Brain pericyte (primary cell): ENCODE measurements at regions not wholly inside any gene's neighbourhood (a gene's known extent, or its start where the extent isn't known, plus 50 kb on each side); places are given as distances from the start of the nearest gene placed in this dataset.
"Not testable (repeated sequence)": the region's sequence is repeated elsewhere in the genome, so short reads cannot be mapped to it uniquely, and the experiment has no call there.

Experiments
- DNase-seq: peaks from one replicate; pipeline ENCODE4 v3.0.0-alpha.2; 2012; ENCODE audit warnings: low read depth, low spot score

DNA sequence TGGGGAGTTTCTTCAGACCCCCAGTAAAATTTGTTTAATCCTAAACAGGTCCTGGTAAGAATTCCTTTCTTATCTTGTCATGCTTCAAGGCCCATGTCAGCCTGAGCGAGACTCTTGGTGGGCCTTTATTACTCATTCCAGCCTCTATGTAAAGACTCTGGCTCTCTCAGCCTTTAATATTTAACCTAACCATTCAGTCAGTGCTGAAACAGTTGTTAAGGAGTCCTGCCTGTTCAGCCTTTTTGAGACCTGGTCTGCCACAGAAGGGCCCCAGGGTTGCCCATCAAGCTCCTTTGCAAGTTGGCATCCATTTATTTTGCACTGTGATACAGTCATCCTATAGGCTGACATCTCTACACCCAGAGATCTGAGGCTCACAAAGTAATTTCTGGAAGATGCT, 107.7 kb upstream of the VANGL1 start:
- DNase-seq, result no peak

DNA sequence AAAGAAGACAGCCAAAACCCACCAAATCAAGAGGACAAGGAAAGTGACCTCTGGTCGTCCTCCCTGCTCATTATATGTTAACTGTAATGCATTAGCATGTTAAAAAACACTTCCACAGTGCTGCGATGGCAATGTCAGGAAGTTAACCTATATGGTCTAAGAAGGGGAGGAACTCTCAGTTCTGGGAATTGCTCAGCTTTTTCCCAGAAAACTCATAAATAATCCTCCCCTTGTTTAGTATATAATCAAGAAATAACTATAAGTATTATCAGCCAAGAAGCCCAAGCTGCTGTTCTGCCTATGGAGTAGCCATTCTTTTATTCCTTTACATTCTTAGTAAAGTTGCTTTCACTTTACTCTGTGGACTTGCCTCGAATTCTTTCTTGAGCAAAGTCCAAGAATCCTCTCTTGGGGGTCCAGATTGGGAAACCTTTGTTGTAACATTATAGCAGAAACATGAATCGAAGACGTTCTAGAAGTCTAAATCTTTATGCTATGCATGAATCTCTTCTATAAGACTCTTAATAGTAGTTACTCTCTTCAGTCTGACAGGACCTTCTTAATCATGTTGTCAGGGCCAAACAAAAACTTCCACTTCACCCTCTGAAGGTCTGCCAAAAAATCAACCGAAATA, 110.0 kb upstream of the VANGL1 start:
- DNase-seq, result no peak

DNA sequence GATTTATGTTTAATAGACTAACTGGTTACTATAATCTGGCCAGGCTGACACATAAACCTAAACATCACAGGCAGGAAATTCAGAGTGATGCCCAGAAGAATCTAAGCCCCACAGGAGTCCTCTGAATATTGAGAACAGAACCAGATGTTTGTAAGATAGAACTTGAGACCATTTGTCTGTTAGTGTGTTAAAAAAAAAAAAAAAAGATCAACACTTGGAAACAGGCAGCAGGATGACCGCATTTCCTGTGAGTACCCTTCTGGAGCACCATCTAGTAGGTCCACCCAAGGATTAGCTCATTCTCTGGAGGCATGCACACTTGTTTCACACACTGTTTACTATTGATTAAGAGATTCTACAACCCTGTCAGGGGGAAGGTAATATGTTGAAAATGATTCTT, 111.4 kb upstream of the VANGL1 start:
- DNase-seq, result peak; percentile 21

DNA sequence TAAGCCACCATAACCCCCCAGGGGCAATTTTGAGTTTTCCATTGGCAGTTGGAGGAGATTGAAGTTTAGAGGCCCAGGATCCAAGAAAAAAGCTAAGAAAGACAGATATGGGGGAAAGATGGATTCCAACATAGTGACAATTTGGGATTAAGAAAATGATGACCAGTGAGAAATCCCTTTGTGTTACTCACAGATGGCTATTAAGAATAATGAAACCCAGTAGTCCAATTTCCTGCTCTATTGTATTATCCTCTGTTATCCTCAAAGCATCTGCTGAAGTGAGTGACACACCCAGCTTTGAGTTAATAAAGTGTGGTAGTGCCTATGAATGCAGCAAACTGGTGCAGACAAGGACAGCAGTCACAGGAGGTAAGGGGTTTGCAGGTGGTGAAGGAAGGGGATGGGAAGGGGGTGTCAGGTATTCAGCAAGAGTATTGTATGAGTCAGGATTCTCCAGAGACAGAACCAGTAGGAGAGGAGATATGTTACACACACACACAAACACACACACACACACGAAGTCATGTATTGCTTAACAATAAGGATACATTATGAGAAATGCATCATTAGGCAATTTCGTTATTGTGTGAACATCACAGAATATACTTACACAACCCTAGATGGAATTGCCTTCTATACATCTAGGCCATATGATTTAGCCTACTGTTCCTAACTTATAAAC, 112.4 kb upstream of the VANGL1 start:
- no peak for DNase-seq

DNA sequence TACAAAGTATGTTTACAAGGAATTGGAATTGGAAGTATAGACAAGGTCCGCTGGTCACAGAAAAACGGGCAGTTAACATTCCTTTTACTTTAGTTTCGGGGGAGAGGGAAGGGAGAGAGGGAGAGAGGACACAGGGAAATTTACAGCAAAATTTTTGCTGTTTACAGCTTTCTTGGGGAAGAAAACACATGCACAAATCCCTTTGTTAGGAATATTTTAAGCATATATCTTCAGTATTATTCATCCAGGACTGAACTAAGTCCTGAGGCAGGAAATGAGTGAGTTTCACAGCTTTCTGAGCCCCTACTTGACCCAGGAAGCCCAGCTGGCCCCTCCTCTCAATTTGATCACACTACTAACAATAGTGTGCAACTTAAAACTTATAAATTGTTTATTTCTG, 113.4 kb upstream of the VANGL1 start:
- DNase-seq, result not testable (repeated sequence)

DNA sequence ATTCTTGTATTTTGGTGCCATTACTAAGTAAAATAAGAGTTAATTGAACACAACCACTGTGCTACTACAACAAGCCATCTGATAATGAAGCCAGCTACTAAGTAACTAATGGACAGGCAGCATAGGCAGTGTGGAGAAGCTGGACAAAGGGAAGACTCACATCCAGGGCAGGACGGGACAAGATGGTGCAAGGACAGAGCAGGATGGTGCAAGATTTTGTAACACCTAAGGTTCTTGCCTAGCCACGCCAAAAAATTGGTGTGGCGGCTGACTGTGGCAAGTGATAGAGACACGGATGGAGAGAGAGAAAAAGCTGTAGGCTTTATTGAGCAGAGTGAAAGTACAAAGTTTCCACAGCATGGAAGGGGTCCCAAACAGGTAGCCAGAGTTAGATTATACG, 114.0 kb upstream of the VANGL1 start:
- no peak for DNase-seq

DNA sequence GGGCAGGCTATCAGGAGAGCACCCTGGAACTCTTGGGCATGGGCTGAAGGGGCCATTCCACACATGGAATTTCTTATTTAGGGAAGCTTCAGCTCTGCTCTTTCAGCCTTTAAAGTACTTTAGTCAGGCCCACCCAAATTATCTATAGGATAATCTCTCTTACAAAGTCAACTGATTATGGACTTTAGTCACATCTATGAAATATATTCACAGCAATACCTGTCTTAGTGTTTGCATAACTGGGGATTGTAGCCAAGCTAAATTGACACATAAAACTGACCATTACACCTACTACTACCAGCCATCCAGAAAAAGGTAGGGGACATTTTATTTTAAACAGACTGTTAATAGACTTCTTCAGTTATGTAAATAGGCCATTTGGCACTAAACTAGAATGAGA, 114.9 kb upstream of the VANGL1 start:
- no peak for DNase-seq

DNA sequence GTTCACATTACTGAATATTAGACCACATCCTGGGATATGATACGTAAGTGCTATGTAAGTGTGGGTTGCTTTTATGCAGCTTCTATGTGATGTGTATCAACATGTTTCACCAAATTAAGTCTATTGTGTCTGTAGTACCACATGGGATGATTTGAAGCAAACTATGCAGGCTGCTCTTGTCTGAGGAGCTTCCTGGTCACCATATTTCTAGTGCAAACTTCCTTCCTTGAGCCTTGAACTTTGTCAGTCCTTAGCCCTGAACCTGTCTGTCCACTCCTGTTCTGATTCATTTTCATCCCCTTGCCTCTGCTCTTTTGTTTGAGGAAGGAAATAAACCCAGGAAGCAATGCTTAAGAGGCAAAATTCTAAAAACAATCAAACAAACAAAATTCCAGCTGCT, 117.5 kb upstream of the VANGL1 start:
- no peak for DNase-seq

DNA sequence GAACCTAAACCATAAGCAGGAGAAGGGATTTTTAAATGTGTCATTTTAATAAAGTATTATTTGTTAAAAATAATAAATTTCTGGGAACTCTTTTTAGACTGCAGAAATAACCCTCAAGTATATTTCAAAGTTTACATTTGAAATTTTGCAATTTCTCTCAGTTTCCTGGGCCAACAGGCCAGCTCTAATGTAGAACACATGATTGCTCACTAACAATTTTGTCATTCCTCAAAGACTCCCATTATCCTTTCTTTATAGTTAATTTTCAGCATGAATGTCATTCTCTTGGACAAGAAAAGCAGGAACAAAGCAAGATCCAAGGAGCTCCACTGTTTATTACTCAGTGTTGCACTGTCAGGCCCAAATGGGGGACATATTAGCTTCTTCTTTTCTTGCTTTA, 119.4 kb upstream of the VANGL1 start:
- no peak for DNase-seq

DNA sequence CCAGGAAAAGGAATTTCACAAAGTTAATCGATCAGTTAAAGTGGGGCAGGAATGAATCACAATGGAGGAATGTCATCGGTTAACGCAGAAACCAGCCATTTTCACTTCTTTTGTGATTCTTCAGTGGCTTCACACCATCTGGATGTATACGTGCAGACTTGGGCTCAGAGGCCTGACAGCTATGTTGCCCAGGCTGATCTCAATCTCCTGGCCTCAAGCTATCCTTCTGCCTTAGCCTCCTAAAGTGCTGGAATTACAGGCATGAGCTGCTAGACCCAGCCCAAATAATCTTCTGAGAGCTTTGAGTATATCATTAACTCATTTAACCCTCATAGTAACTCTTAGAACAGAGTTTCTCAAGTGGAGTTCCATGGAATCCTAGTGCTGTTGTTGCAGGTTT, 126.5 kb upstream of the VANGL1 start:
- DNase-seq, result no peak

DNA sequence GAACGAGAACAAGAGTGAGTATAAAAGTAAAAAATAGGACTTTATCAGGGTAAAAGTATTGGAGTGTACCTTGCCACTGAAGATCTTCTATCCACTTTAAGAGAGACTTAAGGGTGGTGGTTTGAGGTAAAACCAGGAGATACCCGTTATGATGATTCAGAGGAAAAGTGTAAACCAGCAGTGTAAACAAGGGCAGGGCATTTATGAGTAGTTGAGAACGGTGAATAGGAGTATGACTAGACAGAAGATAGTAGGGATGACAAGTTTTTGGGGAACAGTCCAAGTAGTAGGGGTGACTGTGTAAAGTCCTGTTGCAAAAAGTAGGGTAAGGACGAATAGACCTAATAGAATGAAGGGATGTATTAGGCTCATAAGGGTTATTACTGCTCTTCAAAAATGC, 131.5 kb upstream of the VANGL1 start:
- not testable (repeated sequence) for DNase-seq

DNA sequence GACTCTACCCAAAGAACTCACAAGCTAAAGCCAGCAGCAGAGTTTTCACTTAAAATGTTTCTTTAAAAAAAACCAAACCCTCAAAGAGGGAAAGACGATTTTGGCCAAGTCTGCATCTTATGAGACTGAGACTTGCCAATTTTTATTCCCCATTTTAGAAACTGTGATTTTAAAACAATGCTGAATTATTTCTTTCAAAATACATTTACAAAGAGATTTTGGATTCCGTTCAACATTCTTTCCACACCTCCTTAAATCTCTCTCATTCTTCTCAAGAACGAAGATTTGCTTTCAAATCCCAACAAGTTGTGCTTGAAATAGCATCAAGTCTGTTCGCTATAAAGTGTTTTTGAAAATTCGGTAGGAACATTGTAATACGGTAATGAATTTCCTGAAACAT, 133.9 kb upstream of the VANGL1 start:
- DNase-seq, result no peak

DNA sequence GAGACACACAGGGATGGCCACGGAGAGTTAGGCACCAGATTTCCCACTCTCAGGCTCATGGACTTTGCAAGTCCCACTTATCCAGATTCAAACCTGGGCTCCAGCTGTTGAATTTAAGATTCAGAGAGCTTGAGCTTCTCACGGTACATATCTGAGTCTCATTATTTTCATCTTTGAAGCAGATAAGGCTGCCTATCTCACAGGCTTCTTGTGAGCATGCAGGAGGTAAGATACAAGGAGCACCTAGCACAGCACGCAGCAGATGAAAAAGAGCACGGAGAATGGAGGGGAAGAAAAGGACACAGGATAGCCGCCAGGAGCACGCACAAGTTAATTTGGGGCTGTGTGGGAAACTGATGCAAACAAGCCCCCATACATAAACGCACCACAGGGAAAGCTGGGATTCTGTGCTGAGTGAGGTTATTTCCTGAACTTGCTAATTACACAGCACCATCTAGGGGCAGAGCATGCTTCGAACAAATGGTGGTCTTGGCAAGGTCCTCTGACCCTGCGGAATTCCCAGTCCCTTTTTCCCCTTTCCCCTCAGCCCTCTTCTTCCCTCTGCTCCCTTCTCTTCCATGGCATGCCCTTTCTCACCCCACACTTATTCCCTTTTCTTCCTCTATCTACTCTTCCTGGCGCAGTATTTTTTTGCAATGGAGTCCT, 134.7 kb upstream of the VANGL1 start:
- peak; percentile 11 for DNase-seq

DNA sequence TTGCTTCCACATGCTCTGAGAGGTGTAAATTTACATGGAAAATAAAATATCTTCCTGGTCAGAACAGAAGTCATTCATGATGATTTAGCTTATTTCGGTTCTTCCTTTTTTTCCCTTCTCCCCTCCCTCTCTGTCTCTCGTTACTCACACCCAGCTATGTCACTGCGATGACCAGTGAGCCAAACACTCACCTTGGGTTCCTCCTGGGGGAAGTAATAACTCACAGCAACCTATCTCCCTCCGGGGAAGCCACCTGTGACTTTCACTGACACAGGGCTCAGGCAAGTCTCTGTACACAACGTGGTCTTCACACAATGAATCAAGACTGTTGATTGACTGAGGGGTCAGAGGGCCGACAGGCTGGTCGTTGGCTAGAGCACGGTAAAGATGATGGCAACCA, 135.3 kb upstream of the VANGL1 start:
- no peak for DNase-seq

DNA sequence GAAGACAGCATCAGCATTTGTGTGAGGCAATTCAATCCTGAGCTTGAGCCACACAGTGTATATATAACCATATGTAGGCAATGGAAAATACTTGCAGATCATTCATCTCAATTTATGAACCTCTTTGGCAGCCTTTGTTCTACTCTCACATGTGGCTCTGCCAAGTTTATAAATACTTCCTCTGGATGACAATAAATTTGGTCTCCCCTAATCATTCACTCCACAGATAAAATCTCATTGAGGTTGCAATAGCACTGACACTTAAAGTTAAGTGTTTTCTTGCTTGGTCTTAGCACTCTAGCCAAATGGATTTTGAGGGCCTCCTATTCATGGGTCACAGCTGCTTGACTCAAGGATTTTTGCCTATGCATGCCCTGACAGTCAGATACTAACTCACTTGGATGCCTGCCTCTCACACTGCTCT, 136.6 kb upstream of the VANGL1 start:
- DNase-seq, result no peak

DNA sequence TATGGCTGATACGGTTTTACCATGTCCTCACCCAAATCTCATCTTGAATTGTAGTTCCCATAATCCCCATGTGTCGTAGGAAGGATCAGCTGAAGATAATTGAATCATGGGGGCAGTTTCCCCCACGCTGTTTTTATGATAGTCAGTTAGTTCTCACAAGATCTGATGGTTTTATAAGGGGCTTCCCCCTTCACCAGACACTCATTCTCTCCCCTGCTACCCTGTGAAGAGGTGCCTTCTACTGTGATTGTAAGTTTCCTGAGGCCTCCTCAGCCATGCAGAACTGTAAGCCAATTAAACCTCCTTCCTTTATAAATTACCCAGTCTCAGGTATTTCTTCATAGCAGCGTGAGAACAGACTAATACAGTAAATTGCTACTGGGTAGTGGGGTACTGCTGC, 139.6 kb upstream of the VANGL1 start:
- DNase-seq, result not testable (repeated sequence)

DNA sequence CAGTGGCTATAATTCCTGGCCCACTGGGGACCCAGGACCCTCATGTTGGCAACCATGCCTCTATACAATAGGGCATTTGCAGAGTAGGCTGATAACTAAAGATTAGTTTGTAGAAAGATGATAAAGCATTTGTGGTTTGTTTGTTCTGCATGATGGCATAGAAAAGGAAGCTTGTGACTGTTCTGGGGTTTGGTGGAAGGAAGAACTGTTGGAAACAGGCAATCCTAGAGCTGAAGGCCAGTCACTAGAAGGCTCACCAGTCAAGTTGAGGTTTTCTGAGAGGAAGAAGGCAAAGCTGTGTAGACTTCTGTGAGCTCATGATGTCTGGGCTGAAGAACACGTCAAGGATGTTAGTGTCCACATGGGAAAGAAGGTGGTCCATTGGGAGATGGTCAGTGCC, 140.3 kb upstream of the VANGL1 start:
- no peak for DNase-seq

DNA sequence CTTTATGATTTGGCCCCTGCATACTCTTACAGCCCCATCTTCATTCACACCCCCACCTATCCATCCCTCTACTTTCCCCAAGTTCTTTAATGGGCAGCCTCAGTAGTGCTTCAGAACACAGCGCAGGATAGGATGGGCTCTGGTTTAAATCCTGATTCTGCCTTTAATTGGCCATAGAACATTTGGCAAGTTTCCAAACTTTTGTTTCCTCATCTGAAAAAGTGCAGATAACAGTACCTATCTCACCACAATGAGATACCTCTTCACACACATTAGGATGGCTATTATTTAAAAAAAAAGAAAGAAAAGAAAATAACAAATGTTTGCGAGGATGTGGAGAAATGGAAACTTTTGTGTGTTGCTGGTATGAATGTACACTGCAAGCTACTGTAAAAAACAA, 142.5 kb upstream of the VANGL1 start:
- no peak for DNase-seq

DNA sequence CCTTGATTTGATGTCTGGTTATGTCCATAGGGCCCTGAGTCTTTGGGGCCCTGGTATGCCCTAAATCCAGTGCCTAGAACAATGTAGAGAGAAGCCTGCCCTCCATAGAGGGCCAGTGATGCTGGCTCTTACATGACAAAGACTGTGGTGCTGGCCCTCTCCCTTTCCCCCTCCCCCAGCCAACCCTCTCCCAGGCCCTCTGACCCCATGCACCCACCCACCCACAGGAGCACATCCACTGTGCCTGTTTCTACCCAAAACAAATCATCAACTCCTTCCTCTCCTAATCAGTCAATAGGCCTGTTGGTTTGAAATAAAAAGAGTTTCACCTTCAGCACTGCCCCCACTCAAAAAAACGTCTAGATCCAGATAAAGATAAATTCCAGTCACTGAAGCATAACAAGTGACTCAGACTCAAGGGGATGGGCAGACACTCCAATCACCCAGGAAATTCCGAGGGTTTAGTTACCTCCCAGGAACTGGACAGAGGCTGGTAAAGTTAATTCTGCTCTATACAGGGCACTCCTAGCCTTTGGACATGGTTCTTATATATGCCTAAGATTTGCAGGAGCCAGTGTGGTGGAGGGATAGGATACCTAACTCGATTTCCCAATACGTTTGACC, 144.8 kb upstream of the VANGL1 start:
- DNase-seq, result no peak

DNA sequence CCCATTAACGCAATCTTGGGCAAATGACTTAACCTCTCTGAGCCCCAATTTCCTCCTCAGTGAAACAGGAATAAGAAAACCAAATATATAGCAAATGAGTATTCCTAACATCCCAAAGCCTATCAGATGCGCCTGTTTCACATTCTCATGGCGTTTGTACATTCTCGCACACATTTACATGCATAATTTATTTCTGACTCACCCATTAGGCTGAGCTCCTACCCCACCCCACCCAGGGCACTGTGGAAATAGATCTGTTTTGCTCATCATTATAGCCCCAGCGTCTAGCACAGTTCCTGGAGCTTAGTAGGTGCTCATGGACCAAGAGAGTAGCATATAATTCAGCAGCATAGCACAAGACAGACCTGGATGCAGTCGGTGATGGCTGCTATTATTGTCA, 146.1 kb upstream of the VANGL1 start:
- no peak for DNase-seq

DNA sequence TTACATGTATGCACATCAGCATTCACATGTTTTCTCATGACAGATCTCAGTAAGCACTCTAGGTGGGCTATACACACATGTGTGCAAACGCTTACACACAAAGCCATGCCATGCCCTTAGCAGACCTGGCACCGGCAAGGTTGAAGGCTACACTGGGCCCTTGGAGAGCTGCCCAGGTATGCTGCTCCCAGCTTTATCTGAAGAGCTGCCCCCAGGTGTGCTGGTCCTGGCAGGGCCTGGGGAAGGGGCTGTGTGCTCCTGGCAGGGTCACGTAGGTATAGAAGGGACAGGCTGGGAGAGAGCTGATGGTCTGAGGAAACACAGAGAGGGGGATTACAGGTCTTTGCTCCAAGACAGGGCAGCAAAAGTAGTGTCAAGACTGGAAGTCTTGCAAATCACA, 146.7 kb upstream of the VANGL1 start:
- DNase-seq, result no peak

DNA sequence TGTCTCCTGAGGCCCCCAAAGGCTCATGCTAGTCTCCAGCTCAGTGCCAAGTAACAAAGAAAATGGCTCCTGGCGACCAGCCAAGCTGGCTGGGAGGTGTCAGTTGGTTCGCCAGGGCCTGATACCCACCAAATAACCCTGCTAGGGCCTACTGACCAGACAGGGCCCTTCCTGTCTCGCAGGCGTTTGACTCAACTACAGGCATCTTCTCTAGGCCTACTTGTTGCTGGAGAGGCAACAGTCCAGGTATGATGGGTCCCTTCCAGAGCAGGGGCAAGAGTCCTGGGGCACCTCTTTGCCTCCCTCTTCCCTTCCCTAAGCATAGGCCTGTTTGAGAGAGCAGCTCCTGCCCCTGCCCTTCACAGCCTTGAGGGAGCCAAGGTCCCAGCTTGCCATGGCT, 147.9 kb upstream of the VANGL1 start:
- DNase-seq, result no peak

DNA sequence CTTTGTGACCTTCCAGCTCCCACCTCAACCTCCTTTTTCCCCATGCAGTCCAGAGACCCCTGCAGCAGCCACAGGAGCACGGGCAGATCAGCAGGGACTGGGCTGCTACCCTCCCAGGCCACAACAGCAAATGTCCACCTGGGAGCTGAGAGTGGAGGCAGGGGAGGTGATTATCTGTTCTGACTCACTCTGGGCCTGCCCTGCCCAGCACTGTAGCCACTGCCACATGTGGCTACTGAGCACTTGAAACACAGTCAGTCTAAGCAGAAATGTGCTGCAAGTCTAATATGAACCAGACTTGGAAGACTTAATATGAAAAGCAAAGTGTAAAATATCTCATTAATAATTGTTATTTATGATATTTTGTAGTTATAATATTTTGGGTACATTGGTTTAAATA, 148.9 kb upstream of the VANGL1 start:
- no peak for DNase-seq
